K562 (cell line): ENCODE measurements at regions not wholly inside any gene's neighbourhood (a gene's known extent, or its start where the extent isn't known, plus 50 kb on each side); places are given as distances from the start of the nearest gene placed in this dataset.

Experiments used
- ATAC-seq: fragments of 200-7000 bp; cut with Tn5 transposase; 3 replicates; pipeline ENCODE4 v1.9.1; 2020; ENCODE audit warnings: moderate library complexity
- BruUV-seq: library from RNA; stranded (reverse); fragments of 400-500 nt; replicated peaks from 2 replicates; lab custom pipeline; 2021; lab: Mats Ljungman, UMichigan
- CTCF ChIA-PET: fragments of 300-600 bp; formaldehyde crosslinking; extraction: SDS; loops from one replicate; lab custom pipeline; 2021; ENCODE audit warnings: low intra/inter-chr PET ratio; lab: Yijun Ruan, JAX
- POLR2A ChIA-PET: fragments of 300-600, 350-650 bp; sonication (Branson Sonifier 250); formaldehyde crosslinking; extraction: SDS; loops from one replicate; lab custom pipeline; 2021; ENCODE audit warnings: antibody characterized with exemption, inconsistent platforms; lab: Yijun Ruan, JAX
- DNase-seq, 4 experiments: peaks; one replicate each; pipeline versions ENCODE4 v3.0.0 to v3.0.0-alpha.2; 2011 to 2018; ENCODE audit warnings: low spot score in 3 of 4, mixed read lengths in 3 of 4; ENCODE audit errors: extremely low read depth in 1 of 4
- FAIRE-seq: peaks from 2 replicates; lab custom pipeline; 2011; peaks lifted over from hg19 to GRCh38; lab: Jason Lieb, UNC
- H2AFZ ChIP-seq: 2 replicates; pipeline ENCODE4 v1.6.0; 2011; ENCODE audit warnings: low read depth, low read length, control low read depth, inconsistent platforms
- H3K27ac ChIP-seq: fragments of 200-600 bp; 3 replicates; pipeline ENCODE4 v1.8.0; 2011; ENCODE audit warnings: low read depth, mild to moderate bottlenecking, control low read depth, inconsistent platforms, low read length, moderate library complexity, mixed read lengths; ENCODE audit errors: extremely low read depth
- H3K27me3 ChIP-seq, 2 experiments: fragments of 300-600 bp in 1 of 2; 2 replicates in 1 of 2; 3 replicates in 1 of 2; pipeline versions ENCODE4 v1.6.0 to v1.8.0; 2011; ENCODE audit warnings: inconsistent platforms in 2 of 2, low read length in 2 of 2, mild to moderate bottlenecking in 1 of 2, mixed read lengths in 1 of 2, moderate library complexity in 1 of 2; ENCODE audit not compliant: control insufficient read depth in 2 of 2, insufficient read depth in 2 of 2
- H3K36me3 ChIP-seq: fragments of 300-600 bp; 3 replicates; pipeline ENCODE4 v1.8.0; 2011; ENCODE audit warnings: mild to moderate bottlenecking, low read length, inconsistent platforms; ENCODE audit not compliant: control insufficient read depth, insufficient read depth
- H3K4me1 ChIP-seq, 2 experiments: fragments of 200-600 bp in 1 of 2; replicated peaks in 1 of 2; 2 replicates in 1 of 2; 3 replicates in 1 of 2; pipeline versions ENCODE4 v1.5.1 to v1.8.0; 2011; ENCODE audit warnings: inconsistent platforms in 2 of 2, low read length in 2 of 2, mild to moderate bottlenecking in 1 of 2, mixed read lengths in 1 of 2, moderate library complexity in 1 of 2; ENCODE audit not compliant: control insufficient read depth in 2 of 2, insufficient read depth in 2 of 2
- H3K4me2 ChIP-seq: 2 replicates; pipeline ENCODE4 v1.6.1; 2011; ENCODE audit warnings: low read length, control low read depth, inconsistent platforms, mixed read lengths; ENCODE audit not compliant: insufficient read depth
- H3K4me3 ChIP-seq: fragments of 200-600 bp; sonication (generic), shearing (Covaris generic); 2 replicates; pipeline ENCODE4 v1.5.1; 2016; ENCODE audit warnings: control low read depth, inconsistent platforms
- H3K79me2 ChIP-seq: fragments of 200-600 bp; 3 replicates; pipeline ENCODE4 v1.8.0; 2011; ENCODE audit warnings: low read length, inconsistent platforms; ENCODE audit not compliant: control insufficient read depth, insufficient read depth
- H3K9ac ChIP-seq, 2 experiments: 2 replicates each; pipeline versions ENCODE4 v1.6.0 to v1.6.1; 2011; ENCODE audit warnings: low read depth in 2 of 2, low read length in 2 of 2, control low read depth in 1 of 2, inconsistent platforms in 1 of 2, mild to moderate bottlenecking in 1 of 2, mixed read lengths in 1 of 2; ENCODE audit not compliant: insufficient read depth in 1 of 2
- H3K9me1 ChIP-seq: one replicate; pipeline ENCODE4 v1.6.0; 2011; ENCODE audit warnings: inconsistent platforms, mild to moderate bottlenecking, low read length, moderate library complexity; ENCODE audit not compliant: control insufficient read depth, insufficient read depth
- H3K9me3 ChIP-seq: replicated peaks from 2 replicates; pipeline ENCODE4 v1.5.1; 2011; ENCODE audit warnings: low read depth, low read length, inconsistent platforms; ENCODE audit not compliant: control insufficient read depth, insufficient read depth
- H4K20me1 ChIP-seq: replicated peaks from 2 replicates; pipeline ENCODE4 v1.6.1; 2011; ENCODE audit warnings: low read length, inconsistent platforms, mixed read lengths; ENCODE audit not compliant: control insufficient read depth, insufficient read depth
- ATF7 ChIP-seq: fragments of 450-650 bp; IDR thresholded peaks from 2 replicates; pipeline ENCODE4 v1.7.1; 2014; ENCODE audit warnings: mild to moderate bottlenecking, moderate library complexity
- CREM ChIP-seq: IDR thresholded peaks from 2 replicates; pipeline ENCODE4 v1.6.1; 2014; ENCODE audit warnings: antibody characterized with exemption, low read depth
- CSDE1 ChIP-seq, 2 experiments: fragments of 450-650 bp; IDR thresholded peaks; 2 replicates each; pipeline ENCODE4 v1.6.1; 2016; ENCODE audit warnings: mild to moderate bottlenecking in 1 of 2
- RB1 ChIP-seq: fragments of 450-650 bp; IDR thresholded peaks from 2 replicates; pipeline ENCODE4 v1.6.1; 2017; ENCODE audit warnings: low read depth, mild to moderate bottlenecking
- RBM17 ChIP-seq: fragments of 200-400 bp; formaldehyde crosslinking; IDR thresholded peaks from 2 replicates; pipeline ENCODE4 v1.6.1; 2017; ENCODE audit warnings: low read depth, mild to moderate bottlenecking, low read length, borderline replicate concordance
- SFPQ ChIP-seq: fragments of 200-400 bp; formaldehyde crosslinking; IDR thresholded peaks from 2 replicates; pipeline ENCODE4 v1.6.1; 2017; ENCODE audit warnings: mild to moderate bottlenecking, low read depth, low read length, moderate library complexity
- SMAD2 ChIP-seq: fragments of 150-350 bp; IDR thresholded peaks from 2 replicates; pipeline ENCODE4 v1.6.1; 2014; ENCODE audit warnings: low read depth, mild to moderate bottlenecking, low read length
- SPI1 ChIP-seq: IDR thresholded peaks from 2 replicates; pipeline ENCODE4 v1.6.1; 2011; ENCODE audit warnings: low read depth, low read length, control low read depth, borderline replicate concordance
- TFAP4 ChIP-seq: sonication (generic); formaldehyde crosslinking; IDR thresholded peaks from 2 replicates; pipeline ENCODE4 v1.8.0; 2022; ENCODE audit warnings: missing genetic modification reagents, mild to moderate bottlenecking, moderate library complexity, borderline replicate concordance
- THRAP3 ChIP-seq: fragments of 450-650 bp; IDR thresholded peaks from 2 replicates; pipeline ENCODE4 v1.6.1; 2016; ENCODE audit warnings: mild to moderate bottlenecking, inconsistent platforms, borderline replicate concordance
- TSC22D4 ChIP-seq: fragments of 450-650 bp; IDR thresholded peaks from 2 replicates; pipeline ENCODE4 v1.6.1; 2016; ENCODE audit warnings: missing genetic modification characterization, missing biosample characterization, control low read depth
- ZBTB1 ChIP-seq: sonication (generic); formaldehyde crosslinking; IDR thresholded peaks from 2 replicates; pipeline ENCODE4 v1.8.1; 2023; ENCODE audit warnings: missing genetic modification reagents, low read depth, mild to moderate bottlenecking, borderline replicate concordance
- ZSCAN32 ChIP-seq: fragments of 450-650 bp; formaldehyde crosslinking; IDR thresholded peaks from 2 replicates; pipeline ENCODE4 v1.4.0; 2020; ENCODE audit warnings: mild to moderate bottlenecking, moderate library complexity
- WGBS: fragments of 100-300 bp; shearing (Covaris generic); methylation state at CpG from one replicate; pipeline ENCODE4 v1.1.6; 2016; ENCODE audit warnings: low coverage, mixed read lengths; ENCODE audit not compliant: insufficient coverage; ENCODE audit errors: missing lambda C conversion rate; 5-methylcytosine and 5-hydroxymethylcytosine counted together
- in situ Hi-C: fragments of 300-500 bp; cut with MboI; formaldehyde crosslinking; loops from 4 replicates; pipeline ENCODE4 v1.15.0; 2018; ENCODE audit warnings: inconsistent platforms, mixed read lengths
- intact Hi-C: fragments of 100-400 bp; cut with micrococcal nuclease; formaldehyde crosslinking; loops from 2 replicates; pipeline ENCODE4 v1.14.2; 2022

- Histone ChIP-seq H3K36me3 (no peaks in the 10 kb centered on the region), H3K9me1 (no peaks in the 10 kb centered on the region), H2AFZ (no peak overlapping the region), H3K4me2 (no peak overlapping the region), H3K27me3 (no peaks in the 10 kb centered on the region), H3K27ac (no peak overlapping the region), H3K9ac (no peak overlapping the region), H3K4me1 (no peaks in the 10 kb centered on the region), H3K79me2 (no peaks in the 10 kb centered on the region), H3K4me3 (no peak overlapping the region), H3K9me3 (no peaks in the 10 kb centered on the region), H4K20me1 (no peaks in the 10 kb centered on the region)
- CTCF ChIA-PET, result no interaction called here
- POLR2A ChIA-PET, result interaction anchor here (0.7 to 1.2 kb wide), 3 partner anchors 10 to 684 kb away, joined by 3 to 4 read pairs (median 4); no protein-coding TSS in a partner anchor
- TF ChIP-seq SPI1 (peak; percentile 79; the same call in 1 of the 2 replicates), CSDE1 (IDR thresholded peaks at IDR 0.05) (no peak), CREM (peak; percentile 28; the same call in 1 of the 2 replicates), TSC22D4 (no peak)
- WGBS, result 0% methylated on average over 5 of the region's 5 CpGs
- no TSS peak for BruUV-seq
- ATAC-seq, result no peak
- in situ Hi-C loops (no loop called here), intact Hi-C loops (no loop called here)
- no peak for FAIRE-seq
- no peak for DNase-seq
Observed at GRCh38 chr2:151157000-151157735, 104.5 kb downstream of the RBM43 start.

- in situ Hi-C loops, result no loop called here
- H4K20me1 ChIP-seq, result no peaks in the 10 kb centered on the region
- no peaks in the 10 kb centered on the region for H3K9me3 ChIP-seq
- ChIA-PET CTCF (no interaction called here), POLR2A (interaction anchor here (1.2 kb wide), 2 partner anchors 9 to 18 kb away, joined by 3 to 4 read pairs; no protein-coding TSS in a partner anchor)
- no peak overlapping the region for H3K27ac ChIP-seq
- no peak overlapping the region for H3K9ac ChIP-seq
- WGBS, result 0% methylated on average over 2 of the region's 2 CpGs
- H3K4me3 ChIP-seq, result no peak overlapping the region
- H3K4me2 ChIP-seq, result no peak overlapping the region
- no peaks in the 10 kb centered on the region for H3K4me1 ChIP-seq
- no peaks in the 10 kb centered on the region for H3K79me2 ChIP-seq
- intact Hi-C loops, result no loop called here
- no peak overlapping the region for H2AFZ ChIP-seq
- FAIRE-seq (no peak), ATAC-seq (no peak), DNase-seq (no peak)
- no peaks in the 10 kb centered on the region for H3K27me3 ChIP-seq
- H3K9me1 ChIP-seq, result no peaks in the 10 kb centered on the region
- no peaks in the 10 kb centered on the region for H3K36me3 ChIP-seq
- BruUV-seq, result no TSS peak
- TF ChIP-seq SMAD2, result no peak
- TF ChIP-seq ZSCAN32 (CRISPR knock-in tag), result no peak
- TF ChIP-seq RBM17, result no peak
- TF ChIP-seq THRAP3, result no peak
- TF ChIP-seq RB1, result no peak
- TF ChIP-seq ATF7, result no peak
- TF ChIP-seq TFAP4, result no peak
- no peak for TF ChIP-seq SFPQ
- no peak for TF ChIP-seq ZBTB1 (CRISPR knock-in tag)
Observed at GRCh38 chr2:151156431-151156830, 105.2 kb downstream of the RBM43 start.
